Mucosa of descending colon (tissue), 3 donors: ENCODE measurements at regions not wholly inside any gene's neighbourhood (a gene's known extent, or its start where the extent isn't known, plus 50 kb on each side); places are given as distances from the start of the nearest gene placed in this dataset.

Experiments used
- ATAC-seq: fragments of 200-7000 bp; cut with Tn5 transposase; one replicate; pipeline ENCODE4 v1.9.1; 2020; ENCODE audit warnings: mild to moderate bottlenecking, moderate library complexity
- DNase-seq, 3 donors: peaks; one replicate each; pipeline ENCODE4 v3.0.0-alpha.2; 2020
- H3K36me3 ChIP-seq: fragments of 200-600 bp; one replicate; pipeline ENCODE4 v1.8.0; 2021; ENCODE audit warnings: low read depth, mild to moderate bottlenecking
- H3K4me1 ChIP-seq: fragments of 200-600 bp; one replicate; pipeline ENCODE4 v1.8.0; 2021; ENCODE audit warnings: low read depth, mild to moderate bottlenecking
- H3K4me3 ChIP-seq: fragments of 200-600 bp; one replicate; pipeline ENCODE4 v1.8.0; 2021; ENCODE audit warnings: mild to moderate bottlenecking
- H3K9me3 ChIP-seq: fragments of 200-600 bp; one replicate; pipeline ENCODE4 v1.8.0; 2021; ENCODE audit warnings: mild to moderate bottlenecking
- intact Hi-C, 2 donors: fragments of 100-400 bp; cut with DNase I in 1 of 2; cut with micrococcal nuclease in 1 of 2; formaldehyde crosslinking; loops; one replicate each; pipeline versions ENCODE4 v1.11.0 to v1.11.1; 2022; cut with DNase I, micrococcal nuclease
- TF ChIP-seq, protein P1 (sequence below): fragments of 200-600 bp; IDR thresholded peaks from one replicate; pipeline ENCODE4 v1.8.0; 2022; ENCODE audit warnings: antibody characterized with exemption, mild to moderate bottlenecking
- donor health status: DM: no; HTN: no; CAD: no; lungs with moderate emphysema.
- donor health status: DM: no; HTN: no; CAD: no.
- donor health status: DM: no; HTN: yes; CAD: no.

DNA sequence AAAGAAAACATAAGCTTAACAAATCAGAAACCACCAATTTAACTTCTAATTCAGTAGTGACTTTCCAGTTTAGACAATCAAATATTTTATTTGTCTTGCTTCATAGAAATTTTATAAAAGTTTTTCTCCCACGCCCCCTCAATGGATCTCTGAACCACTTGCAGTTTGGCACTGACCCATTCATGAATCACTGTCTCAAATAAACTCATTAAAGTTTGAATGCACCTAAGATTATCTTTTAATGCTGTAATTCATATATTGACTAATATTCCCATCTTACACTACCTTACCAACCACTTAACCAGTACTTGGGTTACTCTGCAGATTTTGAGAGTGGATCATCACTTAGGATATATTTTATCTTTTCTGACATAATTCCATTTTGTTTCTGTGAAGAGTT lies 880.2 kb downstream of the OTOL1 start:
- Histone ChIP-seq H3K4me3 (no peak overlapping the region), H3K9me3 (peaks cover 8% of the 10 kb centered on the region), H3K36me3 (no peaks in the 10 kb centered on the region), H3K4me1 (no peaks in the 10 kb centered on the region)
- intact Hi-C loops = no loop called here
- no peak for ATAC-seq
- TF ChIP-seq, protein P1, sequence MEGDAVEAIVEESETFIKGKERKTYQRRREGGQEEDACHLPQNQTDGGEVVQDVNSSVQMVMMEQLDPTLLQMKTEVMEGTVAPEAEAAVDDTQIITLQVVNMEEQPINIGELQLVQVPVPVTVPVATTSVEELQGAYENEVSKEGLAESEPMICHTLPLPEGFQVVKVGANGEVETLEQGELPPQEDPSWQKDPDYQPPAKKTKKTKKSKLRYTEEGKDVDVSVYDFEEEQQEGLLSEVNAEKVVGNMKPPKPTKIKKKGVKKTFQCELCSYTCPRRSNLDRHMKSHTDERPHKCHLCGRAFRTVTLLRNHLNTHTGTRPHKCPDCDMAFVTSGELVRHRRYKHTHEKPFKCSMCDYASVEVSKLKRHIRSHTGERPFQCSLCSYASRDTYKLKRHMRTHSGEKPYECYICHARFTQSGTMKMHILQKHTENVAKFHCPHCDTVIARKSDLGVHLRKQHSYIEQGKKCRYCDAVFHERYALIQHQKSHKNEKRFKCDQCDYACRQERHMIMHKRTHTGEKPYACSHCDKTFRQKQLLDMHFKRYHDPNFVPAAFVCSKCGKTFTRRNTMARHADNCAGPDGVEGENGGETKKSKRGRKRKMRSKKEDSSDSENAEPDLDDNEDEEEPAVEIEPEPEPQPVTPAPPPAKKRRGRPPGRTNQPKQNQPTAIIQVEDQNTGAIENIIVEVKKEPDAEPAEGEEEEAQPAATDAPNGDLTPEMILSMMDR = no peak
- no peak for DNase-seq

DNA sequence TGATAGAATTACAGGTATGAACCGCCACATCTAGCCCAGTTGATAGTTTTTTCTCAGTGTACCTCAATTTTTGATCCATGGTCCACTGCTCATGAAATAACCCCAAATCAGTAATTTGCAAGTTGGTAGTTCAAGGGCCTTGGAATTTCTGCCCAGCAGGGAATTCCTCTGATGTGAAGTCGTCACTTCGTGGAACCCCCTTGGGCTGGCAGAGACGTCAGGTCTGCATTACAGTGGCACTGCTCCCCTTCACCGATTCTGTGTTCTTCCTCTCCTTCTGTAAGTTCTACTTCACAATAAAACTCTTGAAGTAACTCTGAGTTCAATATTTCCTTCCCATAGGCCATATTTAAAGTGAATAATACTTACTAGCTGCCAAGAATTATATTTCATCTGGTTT lies 881.0 kb downstream of the OTOL1 start:
- H3K9me3 ChIP-seq = peaks cover 8% of the 10 kb centered on the region
- H3K4me3 ChIP-seq = no peak overlapping the region
- TF ChIP-seq, protein P1 = no peak
- H3K4me1 ChIP-seq = no peaks in the 10 kb centered on the region
- DNase-seq (no peak), ATAC-seq (no peak)
- intact Hi-C loops = no loop called here
- H3K36me3 ChIP-seq = no peaks in the 10 kb centered on the region

DNA sequence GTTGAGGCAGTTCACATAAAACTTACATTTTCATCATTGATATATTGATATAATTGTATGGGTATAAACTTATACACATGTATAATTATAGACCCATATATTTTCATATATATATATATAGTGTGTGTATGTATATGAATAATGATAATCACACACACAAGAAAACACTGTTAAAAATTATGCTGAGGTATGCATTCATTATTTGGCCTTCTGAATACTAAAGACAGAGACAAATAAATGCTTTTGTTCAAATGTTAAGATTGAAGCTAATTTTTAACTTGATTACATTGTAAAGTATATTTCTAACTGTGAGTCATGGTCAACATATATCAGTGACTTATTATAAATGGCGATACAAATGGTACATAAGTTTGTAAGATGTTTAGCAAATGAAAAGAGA lies 888.8 kb downstream of the OTOL1 start:
- no peak for ATAC-seq
- Histone ChIP-seq H3K4me1 (no peaks in the 10 kb centered on the region), H3K4me3 (no peak overlapping the region), H3K36me3 (no peaks in the 10 kb centered on the region), H3K9me3 (no peaks in the 10 kb centered on the region)
- no peak for DNase-seq
- intact Hi-C loops = no loop called here
- TF ChIP-seq, protein P1 = no peak

DNA sequence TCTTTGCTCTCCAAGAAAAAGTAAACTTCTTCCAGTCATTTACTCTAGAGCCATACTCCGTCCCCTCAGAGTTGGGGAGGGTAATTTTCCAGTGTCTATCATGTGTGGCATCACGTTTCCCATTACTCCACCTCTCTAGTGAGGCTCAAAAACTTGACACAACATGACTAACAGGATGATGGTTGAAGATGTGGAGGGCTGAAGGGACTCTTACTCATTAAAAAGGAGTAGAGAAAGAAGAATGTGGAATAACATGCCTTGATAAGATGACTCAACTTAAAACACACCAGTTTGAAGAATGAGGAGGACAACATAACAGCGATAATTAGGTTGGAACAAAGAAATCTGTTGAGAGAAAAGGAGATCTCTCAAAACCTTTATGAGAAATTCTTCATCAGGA lies 894.3 kb downstream of the OTOL1 start:
- TF ChIP-seq, protein P1 = no peak
- DNase-seq (no peak), ATAC-seq (no peak)
- no peaks in the 10 kb centered on the region for H3K4me1 ChIP-seq
- H3K9me3 ChIP-seq = no peaks in the 10 kb centered on the region
- H3K4me3 ChIP-seq = no peak overlapping the region
- intact Hi-C loops = no loop called here
- H3K36me3 ChIP-seq = no peaks in the 10 kb centered on the region

DNA sequence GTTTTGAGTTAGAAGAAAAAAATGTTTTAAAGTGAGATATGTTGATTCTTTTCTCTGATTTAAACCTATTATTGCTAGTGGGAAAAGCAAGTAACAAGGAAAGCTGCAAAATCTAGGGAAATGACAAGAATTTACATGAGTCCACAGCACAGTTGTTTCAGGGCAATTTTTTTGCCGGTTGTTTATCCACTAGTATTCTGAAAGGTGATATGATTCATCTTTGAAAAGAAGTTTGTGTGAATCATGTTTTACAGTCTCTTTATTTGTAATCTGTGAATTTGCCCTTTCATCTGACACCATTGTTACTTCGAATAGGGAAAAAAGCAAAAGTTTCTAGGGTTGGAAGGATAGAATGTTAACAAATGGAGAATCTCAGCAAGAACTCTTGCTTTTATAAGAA lies 894.7 kb downstream of the OTOL1 start:
- DNase-seq (no peak), ATAC-seq (no peak)
- Histone ChIP-seq H3K4me3 (no peak overlapping the region), H3K9me3 (no peaks in the 10 kb centered on the region), H3K4me1 (no peaks in the 10 kb centered on the region), H3K36me3 (no peaks in the 10 kb centered on the region)
- TF ChIP-seq, protein P1 = no peak
- intact Hi-C loops = no loop called here

DNA sequence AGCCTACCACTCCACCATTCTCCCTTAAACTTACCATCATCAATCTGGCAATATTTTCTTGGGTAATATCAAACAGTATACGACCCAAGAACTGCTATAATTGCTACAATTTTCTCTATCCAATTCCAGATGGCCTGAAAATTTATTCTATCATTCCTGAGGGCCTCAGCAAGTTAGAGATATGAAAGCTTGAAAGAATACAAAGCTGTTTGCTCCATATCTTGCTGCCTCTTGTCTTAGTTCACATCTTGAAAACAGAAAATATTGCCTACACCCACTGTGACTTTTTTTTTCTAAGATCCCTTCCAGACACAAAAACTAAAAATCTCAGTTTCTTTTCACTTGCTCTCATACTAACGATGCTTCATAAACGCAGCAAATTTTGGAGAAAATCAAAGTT lies 898.9 kb downstream of the OTOL1 start:
- H3K9me3 ChIP-seq = no peaks in the 10 kb centered on the region
- DNase-seq (no peak), ATAC-seq (no peak)
- intact Hi-C loops = no loop called here
- no peak overlapping the region for H3K4me3 ChIP-seq
- no peaks in the 10 kb centered on the region for H3K36me3 ChIP-seq
- H3K4me1 ChIP-seq = no peaks in the 10 kb centered on the region
- TF ChIP-seq, protein P1 = no peak
